ENCODE measurements at regions not wholly inside any gene's neighbourhood (a gene's known extent, or its start where the extent isn't known, plus 50 kb on each side); places are given as distances from the start of the nearest gene placed in this dataset.
"Not testable (repeated sequence)": the region's sequence is repeated elsewhere in the genome, so short reads cannot be mapped to it uniquely, and the experiment has no call there.

GRCh38 chr5:38695021-38695958 lies 138.8 kb upstream of the LIFR start:
- Histone ChIP-seq H3K4me1 (ENCODE audit: control insufficient read depth in 1 of 2, insufficient read depth in 2 of 2, low read length in 2 of 2) (no peaks in the 10 kb centered on the region), H4K20me1 (ENCODE audit: insufficient read depth, low read length) (no peaks in the 10 kb centered on the region), H3K9me3 (replicated peaks in 1 of 2; ENCODE audit: control insufficient read depth in 1 of 2, insufficient read depth in 1 of 2, low read length in 2 of 2) (peaks cover 0 to 3% of the 10 kb centered on the region in 2 donors), H3K4me3 (replicated peaks in 1 of 3; ENCODE audit: low read depth in 2 of 3, low read length in 3 of 3) (no peak overlapping the region), H3K9ac (ENCODE audit: insufficient read depth, low read length, poor library complexity, severe bottlenecking) (no peak overlapping the region), H3K27me3 (ENCODE audit: control insufficient read depth in 2 of 2, insufficient read depth in 2 of 2, low read length in 2 of 2) (no peaks in the 10 kb centered on the region), H3K79me2 (ENCODE audit: insufficient read depth, low read length) (no peaks in the 10 kb centered on the region), H3K4me2 (replicated peaks; ENCODE audit: extremely low read depth, low read length, poor library complexity, severe bottlenecking) (no peak overlapping the region), H3K27ac (ENCODE audit: low read depth in 1 of 2, low read length in 2 of 2) (no peak overlapping the region), H3K36me3 (replicated peaks in 1 of 2; ENCODE audit: control insufficient read depth in 1 of 2, insufficient read depth in 2 of 2, low read length in 2 of 2) (no peaks in the 10 kb centered on the region), H2AFZ (ENCODE audit: insufficient read depth, low read depth, low read length, poor library complexity, severe bottlenecking) (no peak overlapping the region)
- TF ChIP-seq CTCF (IDR thresholded peaks at IDR 0.05): no peak
- Mint-ChIP-seq H3K9me3 (peaks cover 0 to 8% (median 5%) of the 10 kb centered on the region in 7 donors), H3K36me3 (no peaks in the 10 kb centered on the region), H3K27me3 (ENCODE audit: low read depth in 3 of 3) (peaks cover 0 to 4% (median 1%) of the 10 kb centered on the region in 3 donors), H3K27ac (no peak overlapping the region), H3K4me1 (no peaks in the 10 kb centered on the region), H3K4me3 (no peak overlapping the region)
- WGBS (ENCODE audit: insufficient coverage): 38% methylated on average over 2 of the region's 9 CpGs
- no peak for DNase-seq
- intact Hi-C loops (cut with micrococcal nuclease): no loop called here

GRCh38 chr5:38697013-38697412 lies 140.6 kb upstream of the LIFR start:
- no peak for TF ChIP-seq CTCF (IDR thresholded peaks at IDR 0.05)
- no peaks in the 10 kb centered on the region for H4K20me1 ChIP-seq (ENCODE audit: insufficient read depth, low read length)
- no peaks in the 10 kb centered on the region for H3K27me3 ChIP-seq (ENCODE audit: control insufficient read depth in 2 of 2, insufficient read depth in 2 of 2, low read length in 2 of 2)
- no peak overlapping the region for H3K9ac ChIP-seq (ENCODE audit: insufficient read depth, low read length, poor library complexity, severe bottlenecking)
- no peak overlapping the region for H3K4me3 ChIP-seq (replicated peaks in 1 of 3; ENCODE audit: low read depth in 2 of 3, low read length in 3 of 3)
- no peak overlapping the region for H3K4me2 ChIP-seq (replicated peaks; ENCODE audit: extremely low read depth, low read length, poor library complexity, severe bottlenecking)
- peaks cover 0 to 9% (median 4%) of the 10 kb centered on the region in 7 donors for H3K9me3 Mint-ChIP-seq
- no peaks in the 10 kb centered on the region for H3K4me1 ChIP-seq (ENCODE audit: control insufficient read depth in 1 of 2, insufficient read depth in 2 of 2, low read length in 2 of 2)
- no peak overlapping the region for H2AFZ ChIP-seq (ENCODE audit: insufficient read depth, low read depth, low read length, poor library complexity, severe bottlenecking)
- H3K4me3 Mint-ChIP-seq: no peak overlapping the region
- peaks cover 0 to 1% (median 0%) of the 10 kb centered on the region in 3 donors for H3K27me3 Mint-ChIP-seq (ENCODE audit: low read depth in 3 of 3)
- no peaks in the 10 kb centered on the region for H3K36me3 Mint-ChIP-seq
- intact Hi-C loops (cut with micrococcal nuclease): no loop called here
- H3K27ac Mint-ChIP-seq: no peak overlapping the region
- no peak for DNase-seq
- H3K79me2 ChIP-seq (ENCODE audit: insufficient read depth, low read length): no peaks in the 10 kb centered on the region
- H3K9me3 ChIP-seq (replicated peaks in 1 of 2; ENCODE audit: control insufficient read depth in 1 of 2, insufficient read depth in 1 of 2, low read length in 2 of 2): peaks cover 0 to 3% of the 10 kb centered on the region in 2 donors
- H3K4me1 Mint-ChIP-seq: no peaks in the 10 kb centered on the region
- H3K27ac ChIP-seq (ENCODE audit: low read depth in 1 of 2, low read length in 2 of 2): no peak overlapping the region
- no peaks in the 10 kb centered on the region for H3K36me3 ChIP-seq (replicated peaks in 1 of 2; ENCODE audit: control insufficient read depth in 1 of 2, insufficient read depth in 2 of 2, low read length in 2 of 2)

GRCh38 chr5:38705529-38705928 lies 140.3 kb upstream of the OSMR start:
- H3K4me1 ChIP-seq (ENCODE audit: control insufficient read depth in 1 of 2, insufficient read depth in 2 of 2, low read length in 2 of 2); H3K4me1 Mint-ChIP-seq; DNase-seq; H3K9me3 ChIP-seq (replicated peaks in 1 of 2; ENCODE audit: control insufficient read depth in 1 of 2, insufficient read depth in 1 of 2, low read length in 2 of 2); H3K79me2 ChIP-seq (ENCODE audit: insufficient read depth, low read length); H3K4me2 ChIP-seq (replicated peaks; ENCODE audit: extremely low read depth, low read length, poor library complexity, severe bottlenecking); H3K27me3 ChIP-seq (ENCODE audit: control insufficient read depth in 2 of 2, insufficient read depth in 2 of 2, low read length in 2 of 2); H2AFZ ChIP-seq (ENCODE audit: insufficient read depth, low read depth, low read length, poor library complexity, severe bottlenecking); H3K27ac ChIP-seq (ENCODE audit: low read depth in 1 of 2, low read length in 2 of 2); H3K4me3 Mint-ChIP-seq; H3K36me3 ChIP-seq (replicated peaks in 1 of 2; ENCODE audit: control insufficient read depth in 1 of 2, insufficient read depth in 2 of 2, low read length in 2 of 2); H4K20me1 ChIP-seq (ENCODE audit: insufficient read depth, low read length); H3K9ac ChIP-seq (ENCODE audit: insufficient read depth, low read length, poor library complexity, severe bottlenecking); H3K36me3 Mint-ChIP-seq; H3K4me3 ChIP-seq (replicated peaks in 1 of 3; ENCODE audit: low read depth in 2 of 3, low read length in 3 of 3); H3K27ac Mint-ChIP-seq; H3K27me3 Mint-ChIP-seq (ENCODE audit: low read depth in 3 of 3); H3K9me3 Mint-ChIP-seq; intact Hi-C loops (cut with micrococcal nuclease): not testable (repeated sequence)
- no CpG with 5 or more reads among the region's 4 CpGs for WGBS (ENCODE audit: insufficient coverage)

All from CD14-positive monocyte (primary cell).